Vagina (tissue), 2 donors: ENCODE measurements at regions not wholly inside any gene's neighbourhood (a gene's known extent, or its start where the extent isn't known, plus 50 kb on each side); places are given as distances from the start of the nearest gene placed in this dataset.

ENCODE experiments used
- DNase-seq, 2 donors: peaks; one replicate each; pipeline ENCODE4 v3.0.0-alpha.2; 2017; ENCODE audit errors: extremely low spot score in 2 of 2
- H3K27ac ChIP-seq: fragments of 200-600 bp; sonication (generic); one replicate; pipeline ENCODE4 v1.5.1; 2019
- H3K27me3 ChIP-seq: fragments of 200-600 bp; sonication (generic); one replicate; pipeline ENCODE4 v1.5.1; 2019
- H3K36me3 ChIP-seq, 2 donors: fragments of 200-600 bp; sonication (generic); one replicate each; pipeline ENCODE4 v1.5.1; 2017 to 2019
- H3K4me1 ChIP-seq: fragments of 200-600 bp; sonication (generic); one replicate; pipeline ENCODE4 v1.5.1; 2019
- H3K4me3 ChIP-seq, 2 donors: fragments of 200-600 bp; sonication (generic); 1 replicate in 1 of 2; 2 replicates in 1 of 2; pipeline ENCODE4 v1.5.1; 2016 to 2019
- H3K9me3 ChIP-seq: fragments of 200-600 bp; sonication (generic); one replicate; pipeline ENCODE4 v1.5.1; 2019
- POLR2A ChIP-seq, 2 donors: fragments of 450-650 bp; IDR thresholded peaks; one replicate each; pipeline ENCODE4 v1.6.1; 2017; ENCODE audit warnings: antibody characterized with exemption in 2 of 2, mild to moderate bottlenecking in 2 of 2, moderate library complexity in 2 of 2
- POLR2AphosphoS5 ChIP-seq, 2 donors: sonication (generic); formaldehyde crosslinking; IDR thresholded peaks; one replicate each; pipeline ENCODE4 v1.9.0; 2017; ENCODE audit warnings: antibody characterized with exemption in 2 of 2, mild to moderate bottlenecking in 2 of 2, low read depth in 1 of 2; ENCODE audit not compliant: insufficient read depth in 1 of 2
- intact Hi-C: fragments of 100-400 bp; cut with DNase I; formaldehyde crosslinking; loops from one replicate; pipeline ENCODE4 v1.15.1; 2023
- TF ChIP-seq, protein P1 (sequence below), 3 experiments: fragments of 450-650 bp in 2 of 3; fragments of 200-600 bp in 1 of 3; sonication (generic) in 1 of 3; IDR thresholded peaks; one replicate each; pipeline ENCODE4 v1.5.1; 2017 to 2019; ENCODE audit warnings: antibody characterized with exemption in 3 of 3, mild to moderate bottlenecking in 2 of 3, moderate library complexity in 2 of 3

DNA sequence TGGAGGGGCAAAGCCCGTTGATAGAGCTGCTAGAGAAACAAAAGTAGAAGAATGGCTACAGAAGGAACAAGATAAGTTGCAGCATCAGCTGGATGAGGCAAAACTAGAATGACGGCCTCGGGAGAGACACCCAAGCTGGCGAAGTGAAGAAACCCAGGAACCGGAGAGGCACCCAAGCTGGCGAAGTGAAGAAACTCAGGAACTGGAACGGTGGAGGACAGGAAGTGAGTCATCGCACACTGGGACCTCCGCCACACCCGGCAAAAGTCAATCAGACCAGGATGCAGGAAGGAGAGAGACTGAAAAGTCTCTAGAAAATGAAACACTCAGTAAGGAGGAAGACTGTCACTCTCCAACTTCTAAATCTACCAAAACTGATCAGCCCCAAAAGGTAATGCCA lies 133.0 kb upstream of the NEBL start:
- H3K4me1 ChIP-seq = no peaks in the 10 kb centered on the region
- DNase-seq = no peak
- H3K9me3 ChIP-seq = no peaks in the 10 kb centered on the region
- H3K27me3 ChIP-seq = no peaks in the 10 kb centered on the region
- no peaks in the 10 kb centered on the region for H3K36me3 ChIP-seq
- no peak overlapping the region for H3K4me3 ChIP-seq
- TF ChIP-seq POLR2AphosphoS5 (IDR thresholded peaks at IDR 0.05; ENCODE audit: insufficient read depth in 1 of 2, low read depth in 1 of 2) (no peak), POLR2A (IDR thresholded peaks at IDR 0.05) (no peak)
- TF ChIP-seq, protein P1, sequence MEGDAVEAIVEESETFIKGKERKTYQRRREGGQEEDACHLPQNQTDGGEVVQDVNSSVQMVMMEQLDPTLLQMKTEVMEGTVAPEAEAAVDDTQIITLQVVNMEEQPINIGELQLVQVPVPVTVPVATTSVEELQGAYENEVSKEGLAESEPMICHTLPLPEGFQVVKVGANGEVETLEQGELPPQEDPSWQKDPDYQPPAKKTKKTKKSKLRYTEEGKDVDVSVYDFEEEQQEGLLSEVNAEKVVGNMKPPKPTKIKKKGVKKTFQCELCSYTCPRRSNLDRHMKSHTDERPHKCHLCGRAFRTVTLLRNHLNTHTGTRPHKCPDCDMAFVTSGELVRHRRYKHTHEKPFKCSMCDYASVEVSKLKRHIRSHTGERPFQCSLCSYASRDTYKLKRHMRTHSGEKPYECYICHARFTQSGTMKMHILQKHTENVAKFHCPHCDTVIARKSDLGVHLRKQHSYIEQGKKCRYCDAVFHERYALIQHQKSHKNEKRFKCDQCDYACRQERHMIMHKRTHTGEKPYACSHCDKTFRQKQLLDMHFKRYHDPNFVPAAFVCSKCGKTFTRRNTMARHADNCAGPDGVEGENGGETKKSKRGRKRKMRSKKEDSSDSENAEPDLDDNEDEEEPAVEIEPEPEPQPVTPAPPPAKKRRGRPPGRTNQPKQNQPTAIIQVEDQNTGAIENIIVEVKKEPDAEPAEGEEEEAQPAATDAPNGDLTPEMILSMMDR (IDR thresholded peaks at IDR 0.05) = no peak
- intact Hi-C loops = no loop called here
- H3K27ac ChIP-seq = no peak overlapping the region

DNA sequence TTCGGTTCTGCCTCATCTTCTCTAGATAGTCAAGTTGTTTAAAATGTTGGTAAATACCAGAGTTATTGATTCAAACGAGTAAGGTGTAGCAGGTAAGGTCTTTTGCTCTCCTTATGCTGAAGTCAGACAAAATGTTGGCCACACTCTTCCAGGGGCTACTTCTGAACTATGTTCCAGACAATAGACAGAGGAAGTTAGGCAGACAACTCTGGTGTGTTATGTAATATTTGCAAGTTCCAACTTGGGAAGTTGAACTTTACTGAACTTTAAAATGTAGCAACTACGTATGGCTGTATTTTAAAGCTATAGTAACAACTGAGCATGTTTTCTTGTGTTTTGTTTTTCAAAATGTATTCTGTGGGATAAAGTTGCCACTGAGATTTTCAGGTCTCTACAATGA lies 125.7 kb upstream of the NEBL start:
- Histone ChIP-seq H3K9me3 (no peaks in the 10 kb centered on the region), H3K27me3 (no peaks in the 10 kb centered on the region), H3K4me3 (no peak overlapping the region), H3K4me1 (no peaks in the 10 kb centered on the region), H3K27ac (no peak overlapping the region), H3K36me3 (no peaks in the 10 kb centered on the region)
- DNase-seq = no peak
- TF ChIP-seq, protein P1 (IDR thresholded peaks at IDR 0.05) = no peak
- TF ChIP-seq POLR2A (IDR thresholded peaks at IDR 0.05) = no peak
- TF ChIP-seq POLR2AphosphoS5 (IDR thresholded peaks at IDR 0.05; ENCODE audit: insufficient read depth in 1 of 2, low read depth in 1 of 2) = no peak
- intact Hi-C loops = no loop called here

DNA sequence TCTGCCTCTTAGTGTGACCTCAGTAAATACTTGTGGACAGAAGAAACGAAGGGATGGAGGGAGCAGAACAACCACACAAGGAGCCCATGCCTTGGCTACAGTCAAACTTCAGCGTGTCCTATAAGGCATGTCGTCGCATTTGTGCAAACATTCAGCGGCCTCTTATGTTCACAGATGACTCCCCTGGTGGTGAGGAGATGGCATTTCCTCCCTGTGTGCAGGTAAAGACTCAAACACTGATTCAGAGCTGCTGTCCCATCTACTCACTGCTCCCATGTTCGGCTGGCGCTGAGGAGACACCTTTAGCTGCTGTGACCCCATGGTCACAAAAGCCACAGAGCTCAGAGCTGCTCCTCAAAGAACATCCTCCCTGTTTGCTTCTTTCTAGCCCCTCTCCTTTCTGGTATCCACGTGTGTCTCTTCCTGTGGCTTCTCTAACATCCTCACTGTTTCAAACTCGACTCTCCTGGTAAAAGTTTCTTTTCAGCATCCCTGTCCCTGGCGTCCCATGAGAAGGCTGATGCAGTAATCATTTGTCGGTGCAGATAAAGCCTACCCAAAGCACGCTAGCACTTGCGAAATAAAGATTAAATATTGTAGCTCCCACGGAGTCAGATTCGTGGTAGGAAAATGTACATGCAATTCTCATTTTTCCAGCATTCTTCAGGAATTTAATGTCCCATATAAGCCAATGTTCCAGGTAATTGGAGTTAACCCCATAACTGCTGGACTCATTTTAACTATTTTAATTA lies 124.9 kb upstream of the NEBL start:
- no peaks in the 10 kb centered on the region for H3K4me1 ChIP-seq
- no peaks in the 10 kb centered on the region for H3K27me3 ChIP-seq
- H3K4me3 ChIP-seq = no peak overlapping the region
- no peak for TF ChIP-seq POLR2AphosphoS5 (IDR thresholded peaks at IDR 0.05; ENCODE audit: insufficient read depth in 1 of 2, low read depth in 1 of 2)
- TF ChIP-seq, protein P1 (IDR thresholded peaks at IDR 0.05) = no peak
- TF ChIP-seq POLR2A (IDR thresholded peaks at IDR 0.05) = no peak
- DNase-seq = no peak
- H3K36me3 ChIP-seq = no peaks in the 10 kb centered on the region
- no peaks in the 10 kb centered on the region for H3K9me3 ChIP-seq
- intact Hi-C loops = no loop called here
- no peak overlapping the region for H3K27ac ChIP-seq

DNA sequence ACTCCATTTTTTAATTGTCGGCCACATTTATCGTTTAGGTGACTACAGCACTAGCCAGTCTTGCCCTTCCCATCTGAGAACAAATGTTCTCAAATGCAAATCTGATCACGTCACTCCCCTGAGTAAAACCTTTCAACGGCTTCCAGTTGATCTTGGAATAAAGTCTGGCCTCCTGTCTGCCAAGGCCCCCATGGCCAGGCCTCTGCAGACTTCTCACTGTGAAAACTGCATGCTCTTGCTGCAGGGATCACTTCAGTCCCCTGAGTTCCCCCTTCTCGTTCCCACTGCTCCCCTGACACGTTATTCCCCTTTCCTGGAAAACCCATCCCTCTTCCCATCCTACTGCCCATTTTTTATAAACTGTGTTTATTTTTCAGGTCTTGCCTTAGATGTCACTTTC lies 124.1 kb upstream of the NEBL start:
- Histone ChIP-seq H3K4me3 (no peak overlapping the region), H3K27ac (no peak overlapping the region), H3K9me3 (no peaks in the 10 kb centered on the region), H3K27me3 (no peaks in the 10 kb centered on the region), H3K4me1 (no peaks in the 10 kb centered on the region), H3K36me3 (no peaks in the 10 kb centered on the region)
- TF ChIP-seq POLR2A (IDR thresholded peaks at IDR 0.05) (no peak), POLR2AphosphoS5 (IDR thresholded peaks at IDR 0.05; ENCODE audit: insufficient read depth in 1 of 2, low read depth in 1 of 2) (no peak)
- TF ChIP-seq, protein P1 (IDR thresholded peaks at IDR 0.05) = no peak
- DNase-seq = no peak
- intact Hi-C loops = no loop called here

GRCh38 chr10:21020545-21020944 lies 123.4 kb upstream of the NEBL start:
- intact Hi-C loops = no loop called here

More at GRCh38 chr10:21020545-21020944, 123.4 kb upstream of the NEBL start:
- no peak for DNase-seq
- Histone ChIP-seq H3K36me3 (no peaks in the 10 kb centered on the region), H3K9me3 (no peaks in the 10 kb centered on the region), H3K27me3 (no peaks in the 10 kb centered on the region), H3K27ac (no peak overlapping the region), H3K4me1 (no peaks in the 10 kb centered on the region), H3K4me3 (no peak overlapping the region)
- TF ChIP-seq, protein P1 (IDR thresholded peaks at IDR 0.05) = no peak
- TF ChIP-seq POLR2A (IDR thresholded peaks at IDR 0.05) = no peak
- no peak for TF ChIP-seq POLR2AphosphoS5 (IDR thresholded peaks at IDR 0.05; ENCODE audit: insufficient read depth in 1 of 2, low read depth in 1 of 2)
